ENCODE measurements at regions not wholly inside any gene's neighbourhood (a gene's known extent, or its start where the extent isn't known, plus 50 kb on each side); places are given as distances from the start of the nearest gene placed in this dataset.

GRCh38 chr19:30082168-30082567, 140.1 kb downstream of the URI1 start:
- intact Hi-C loops (cut with DNase I), result no loop called here
- ATAC-seq (no peak), DNase-seq (no peak)

GRCh38 chr19:30082611-30083010, 140.6 kb downstream of the URI1 start:
- no peak for DNase-seq
- no peak for ATAC-seq
- intact Hi-C loops (cut with DNase I), result no loop called here

- DNase-seq (no peak), ATAC-seq (peak in 1 of 2 donors; percentile 16)
- intact Hi-C loops (cut with DNase I), result no loop called here
Observed at GRCh38 chr19:30083125-30083681, 141.2 kb downstream of the URI1 start.

- ATAC-seq (no peak), DNase-seq (no peak)
- intact Hi-C loops (cut with DNase I), result no loop called here
Observed at GRCh38 chr19:30083701-30084156, 141.7 kb downstream of the URI1 start.

- peak in 1 of 2 donors; percentile 51 for ATAC-seq
- no peak for DNase-seq
Observed at GRCh38 chr19:30084390-30084819, 142.4 kb downstream of the URI1 start.

GRCh38 chr19:30085394-30085793, 143.4 kb downstream of the URI1 start:
- intact Hi-C loops (cut with DNase I), result no loop called here
- peak in 1 of 2 donors; percentile 32 for ATAC-seq
- peak; percentile 17 for DNase-seq

More at GRCh38 chr19:30084390-30084819, 142.4 kb downstream of the URI1 start:
- intact Hi-C loops (cut with DNase I), result no loop called here

- intact Hi-C loops (cut with DNase I), result no loop called here
- no peak for ATAC-seq
- DNase-seq, result no peak
Observed at GRCh38 chr19:30086220-30086619, 144.2 kb downstream of the URI1 start.

- intact Hi-C loops (cut with DNase I), result no loop called here
- DNase-seq (no peak), ATAC-seq (no peak)
Observed at GRCh38 chr19:30086916-30087315, 144.9 kb downstream of the URI1 start.

- peak; percentile 7 for DNase-seq
- intact Hi-C loops (cut with DNase I), result no loop called here
- ATAC-seq, result no peak
Observed at GRCh38 chr19:30087381-30088138, 145.5 kb downstream of the URI1 start.

GRCh38 chr19:30088567-30088966, 146.5 kb downstream of the URI1 start:
- intact Hi-C loops (cut with DNase I), result no loop called here
- DNase-seq, result no peak
- ATAC-seq, result no peak

GRCh38 chr19:30089086-30089665, 147.1 kb downstream of the URI1 start:
- ATAC-seq, result no peak
- no peak for DNase-seq
- intact Hi-C loops (cut with DNase I), result no loop called here

GRCh38 chr19:30090476-30090875, 148.4 kb downstream of the URI1 start:
- DNase-seq (no peak), ATAC-seq (no peak)
- intact Hi-C loops (cut with DNase I), result no loop called here

GRCh38 chr19:30090963-30091362, 148.9 kb downstream of the URI1 start:
- ATAC-seq (no peak), DNase-seq (no peak)
- intact Hi-C loops (cut with DNase I), result no loop called here

GRCh38 chr19:30091456-30091855, 149.4 kb downstream of the URI1 start:
- no peak for DNase-seq
- ATAC-seq, result no peak
- intact Hi-C loops (cut with DNase I), result no loop called here

GRCh38 chr19:30091856-30092255, 149.8 kb downstream of the URI1 start:
- no peak for DNase-seq
- ATAC-seq, result no peak
- intact Hi-C loops (cut with DNase I), result no loop called here

GRCh38 chr19:30092721-30093569, 150.9 kb downstream of the URI1 start:
- DNase-seq (no peak), ATAC-seq (peak in 1 of 2 donors; percentile 47)
- intact Hi-C loops (cut with DNase I), result no loop called here

GRCh38 chr19:30093966-30094755, 152.1 kb downstream of the URI1 start:
- ATAC-seq, result no peak
- peak; percentile 7 for DNase-seq
- intact Hi-C loops (cut with DNase I), result no loop called here

GRCh38 chr19:30094756-30095140, 152.7 kb downstream of the URI1 start:
- intact Hi-C loops (cut with DNase I), result no loop called here
- ATAC-seq, result no peak
- DNase-seq, result no peak

GRCh38 chr19:30095171-30095570, 153.1 kb downstream of the URI1 start:
- no peak for ATAC-seq
- peak; percentile 2 for DNase-seq

More at GRCh38 chr19:30095171-30095570, 153.1 kb downstream of the URI1 start:
- intact Hi-C loops (cut with DNase I), result no loop called here
